HG03457 (cell line): ENCODE measurements at regions not wholly inside any gene's neighbourhood (a gene's known extent, or its start where the extent isn't known, plus 50 kb on each side); places are given as distances from the start of the nearest gene placed in this dataset.

Experiments used
- ATAC-seq: cut with Tn5 transposase; IDR thresholded peaks from one replicate; pipeline ENCODE4 v1.9.1; 2021; ENCODE audit warnings: moderate number of reproducible peaks; ENCODE audit not compliant: unreplicated experiment

GRCh38 chr12:46499901-46500300 is 127.3 kb upstream of the SLC38A2 start:
- ATAC-seq, result peak; percentile 83

- no peak for ATAC-seq
These were observed 126.7 kb upstream of the SLC38A2 start for GRCh38 chr12:46499226-46499625.

GRCh38 chr12:46497739-46498138 is 125.2 kb upstream of the SLC38A2 start:
- no peak for ATAC-seq

- ATAC-seq, result no peak
These were observed 121.9 kb upstream of the SLC38A2 start for GRCh38 chr12:46494424-46494823.

- ATAC-seq, result no peak
These were observed 121.2 kb upstream of the SLC38A2 start for GRCh38 chr12:46493834-46494181.

GRCh38 chr12:46493150-46493833 is 120.7 kb upstream of the SLC38A2 start:
- ATAC-seq, result no peak

GRCh38 chr12:46492471-46493085 is 120.0 kb upstream of the SLC38A2 start:
- no peak for ATAC-seq

GRCh38 chr12:46491548-46491947 is 119.0 kb upstream of the SLC38A2 start:
- ATAC-seq, result no peak

GRCh38 chr12:46490635-46491034 is 118.1 kb upstream of the SLC38A2 start:
- no peak for ATAC-seq

- ATAC-seq, result no peak
These were observed 117.4 kb upstream of the SLC38A2 start for GRCh38 chr12:46489951-46490388.

GRCh38 chr12:46487567-46488131 is 115.1 kb upstream of the SLC38A2 start:
- no peak for ATAC-seq

- ATAC-seq, result no peak
These were observed 114.0 kb upstream of the SLC38A2 start for GRCh38 chr12:46486588-46486987.

- ATAC-seq, result no peak
These were observed 113.3 kb upstream of the SLC38A2 start for GRCh38 chr12:46485853-46486252.

GRCh38 chr12:46484396-46485061 is 112.0 kb upstream of the SLC38A2 start:
- ATAC-seq, result no peak

- no peak for ATAC-seq
These were observed 111.2 kb upstream of the SLC38A2 start for GRCh38 chr12:46483572-46484395.

GRCh38 chr12:46480724-46481123 is 108.2 kb upstream of the SLC38A2 start:
- ATAC-seq, result no peak

- ATAC-seq, result no peak
These were observed 107.7 kb upstream of the SLC38A2 start for GRCh38 chr12:46480316-46480715.

- no peak for ATAC-seq
These were observed 105.5 kb upstream of the SLC38A2 start for GRCh38 chr12:46478123-46478522.

- no peak for ATAC-seq
These were observed 105.0 kb upstream of the SLC38A2 start for GRCh38 chr12:46477541-46477940.

- ATAC-seq, result no peak
These were observed 103.5 kb upstream of the SLC38A2 start for GRCh38 chr12:46475972-46476645.
